ENCODE measurements at regions not wholly inside any gene's neighbourhood (a gene's known extent, or its start where the extent isn't known, plus 50 kb on each side); places are given as distances from the start of the nearest gene placed in this dataset.

DNA sequence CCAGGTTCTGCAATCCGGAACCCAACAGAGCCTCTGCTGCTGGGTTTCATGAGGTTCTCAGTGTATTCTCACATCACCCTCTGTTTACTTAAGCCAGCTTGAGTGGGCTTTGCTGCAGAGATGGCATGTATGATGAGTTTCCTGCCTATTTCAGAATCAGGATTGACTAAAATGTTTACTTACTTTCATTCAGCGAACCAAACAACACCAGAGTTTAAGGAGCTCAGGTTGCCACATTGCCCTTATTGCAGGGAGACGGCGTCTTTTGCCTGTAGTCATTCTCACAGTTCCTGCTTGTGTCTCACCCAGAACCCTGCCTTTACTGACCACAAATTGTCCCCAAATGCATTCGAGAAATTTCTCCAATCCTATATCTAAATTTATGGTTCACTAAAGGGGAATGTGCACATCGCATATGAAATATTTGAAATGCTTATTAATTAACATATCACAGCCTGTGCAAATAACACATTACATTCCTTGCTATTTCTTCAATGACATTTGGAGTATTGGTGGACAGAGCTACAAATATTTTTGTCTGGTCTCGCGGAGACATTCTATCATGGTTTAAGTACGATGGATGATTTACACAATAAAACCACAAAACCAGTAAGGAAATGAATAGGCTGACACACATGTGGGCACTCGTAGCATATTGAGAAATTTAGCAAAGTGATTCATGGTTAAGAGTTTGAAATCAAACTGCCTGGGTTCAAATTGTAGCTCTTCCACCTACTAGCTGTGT is 377.2 kb upstream of the CFAP20DC start:
- no peak overlapping the region for H3K9ac ChIP-seq (ENCODE audit: low read depth, low read length)
- H3K9me3 ChIP-seq (ENCODE audit: control insufficient read depth, insufficient read depth, low read length), result no peaks in the 10 kb centered on the region
- H3K4me1 ChIP-seq (ENCODE audit: control insufficient read depth, insufficient read depth, low read length), result no peaks in the 10 kb centered on the region
- H3K27ac ChIP-seq (ENCODE audit: low read depth, low read length), result no peak overlapping the region
- H3K4me3 ChIP-seq (ENCODE audit: low read depth, low read length), result no peak overlapping the region
- no peaks in the 10 kb centered on the region for H3K36me3 ChIP-seq (ENCODE audit: control insufficient read depth, insufficient read depth, low read length)
- no peaks in the 10 kb centered on the region for H3K27me3 ChIP-seq (ENCODE audit: control insufficient read depth, insufficient read depth, low read length)

DNA sequence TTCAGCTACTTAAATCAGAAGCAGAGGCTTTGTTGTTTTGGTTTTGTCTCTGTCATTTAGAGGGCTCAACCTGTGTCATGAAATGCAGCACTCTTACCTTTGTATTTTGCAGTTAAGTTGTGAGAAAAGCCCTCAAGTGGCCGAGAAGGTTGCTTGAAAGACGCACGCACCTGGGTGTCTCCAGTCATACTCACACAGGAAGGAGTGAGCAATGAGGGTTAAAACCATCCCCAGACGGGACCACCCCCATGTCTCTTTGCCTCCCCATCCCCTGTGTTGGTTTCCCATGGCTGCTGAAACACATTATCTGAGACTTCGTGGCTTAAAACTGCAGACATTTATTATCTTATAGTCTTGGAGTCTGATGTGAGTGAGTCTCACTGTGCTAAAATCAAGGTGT is 376.1 kb upstream of the CFAP20DC start:
- H3K9ac ChIP-seq (ENCODE audit: low read depth, low read length), result no peak overlapping the region
- no peaks in the 10 kb centered on the region for H3K4me1 ChIP-seq (ENCODE audit: control insufficient read depth, insufficient read depth, low read length)
- no peaks in the 10 kb centered on the region for H3K27me3 ChIP-seq (ENCODE audit: control insufficient read depth, insufficient read depth, low read length)
- H3K36me3 ChIP-seq (ENCODE audit: control insufficient read depth, insufficient read depth, low read length), result no peaks in the 10 kb centered on the region
- no peak overlapping the region for H3K4me3 ChIP-seq (ENCODE audit: low read depth, low read length)
- no peaks in the 10 kb centered on the region for H3K9me3 ChIP-seq (ENCODE audit: control insufficient read depth, insufficient read depth, low read length)
- H3K27ac ChIP-seq (ENCODE audit: low read depth, low read length), result no peak overlapping the region

- H3K9ac ChIP-seq (ENCODE audit: low read depth, low read length), result no peak overlapping the region
Measured at GRCh38 chr3:59425371-59425770, 375.5 kb upstream of the CFAP20DC start.

DNA sequence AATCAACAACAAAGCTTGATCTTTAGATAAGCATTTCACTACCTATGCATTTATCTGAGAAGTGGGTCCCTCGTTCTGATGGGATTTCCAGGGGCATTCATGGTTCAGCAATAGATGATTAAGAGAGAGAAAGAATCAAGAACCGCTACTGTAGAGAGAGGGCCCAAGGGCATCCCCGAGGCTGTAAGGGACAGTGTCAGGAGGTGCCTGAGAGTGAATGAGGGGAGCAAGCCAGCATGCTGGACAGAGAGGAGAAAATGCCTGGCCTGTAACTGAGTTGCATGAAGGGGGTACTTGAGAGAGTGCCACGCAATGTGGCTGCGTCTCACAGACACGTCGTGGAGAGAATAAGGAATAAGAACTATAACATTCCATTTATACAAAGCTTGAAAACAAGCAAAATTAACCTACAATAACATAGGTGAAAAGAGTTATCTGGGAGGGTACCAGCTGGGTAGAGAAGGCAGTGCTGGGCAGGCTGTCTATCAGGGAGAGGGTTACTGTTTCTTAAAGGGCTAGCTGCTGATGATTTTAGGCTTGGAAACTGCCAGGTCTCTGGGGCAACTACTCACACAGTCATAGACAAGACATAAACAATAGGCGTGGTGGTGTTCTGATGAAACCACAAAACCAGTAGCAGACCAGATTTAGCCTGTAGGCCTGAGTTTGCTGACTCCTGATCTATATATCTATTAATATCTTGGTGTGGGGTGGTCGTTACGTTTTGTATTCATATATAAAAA is 374.6 kb upstream of the CFAP20DC start:
- Histone ChIP-seq H3K27me3 (ENCODE audit: control insufficient read depth, insufficient read depth, low read length) (no peaks in the 10 kb centered on the region), H3K4me1 (ENCODE audit: control insufficient read depth, insufficient read depth, low read length) (no peaks in the 10 kb centered on the region), H3K9ac (ENCODE audit: low read depth, low read length) (no peak overlapping the region), H3K4me3 (ENCODE audit: low read depth, low read length) (no peak overlapping the region), H3K27ac (ENCODE audit: low read depth, low read length) (no peak overlapping the region), H3K9me3 (ENCODE audit: control insufficient read depth, insufficient read depth, low read length) (no peaks in the 10 kb centered on the region), H3K36me3 (ENCODE audit: control insufficient read depth, insufficient read depth, low read length) (no peaks in the 10 kb centered on the region)

More at GRCh38 chr3:59425371-59425770, 375.5 kb upstream of the CFAP20DC start:
- no peaks in the 10 kb centered on the region for H3K9me3 ChIP-seq (ENCODE audit: control insufficient read depth, insufficient read depth, low read length)
- no peak overlapping the region for H3K27ac ChIP-seq (ENCODE audit: low read depth, low read length)
- H3K36me3 ChIP-seq (ENCODE audit: control insufficient read depth, insufficient read depth, low read length), result no peaks in the 10 kb centered on the region
- H3K27me3 ChIP-seq (ENCODE audit: control insufficient read depth, insufficient read depth, low read length), result no peaks in the 10 kb centered on the region
- H3K4me3 ChIP-seq (ENCODE audit: low read depth, low read length), result no peak overlapping the region
- no peaks in the 10 kb centered on the region for H3K4me1 ChIP-seq (ENCODE audit: control insufficient read depth, insufficient read depth, low read length)

DNA sequence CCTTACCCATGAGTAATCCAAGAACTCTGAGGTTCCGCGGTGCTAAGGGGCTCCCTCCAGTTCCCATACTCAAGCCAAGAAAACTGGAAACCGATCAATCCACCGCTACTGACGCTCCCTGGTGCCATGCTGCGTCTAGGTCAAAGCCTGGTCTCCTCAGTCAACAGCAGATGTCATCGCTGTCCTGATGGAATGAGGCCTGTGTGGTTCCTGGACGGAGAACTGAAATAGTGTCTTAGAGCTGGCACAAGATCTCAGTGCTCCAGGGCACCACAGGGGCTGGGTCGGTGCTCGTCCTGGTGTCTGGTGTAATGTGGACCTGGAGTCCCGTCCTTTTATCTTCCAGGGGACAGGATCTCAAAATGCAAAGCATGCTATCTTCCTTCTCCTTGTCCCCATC is 373.9 kb upstream of the CFAP20DC start:
- Histone ChIP-seq H3K4me1 (ENCODE audit: control insufficient read depth, insufficient read depth, low read length) (no peaks in the 10 kb centered on the region), H3K9ac (ENCODE audit: low read depth, low read length) (no peak overlapping the region), H3K27me3 (ENCODE audit: control insufficient read depth, insufficient read depth, low read length) (no peaks in the 10 kb centered on the region), H3K4me3 (ENCODE audit: low read depth, low read length) (no peak overlapping the region), H3K36me3 (ENCODE audit: control insufficient read depth, insufficient read depth, low read length) (no peaks in the 10 kb centered on the region), H3K27ac (ENCODE audit: low read depth, low read length) (no peak overlapping the region), H3K9me3 (ENCODE audit: control insufficient read depth, insufficient read depth, low read length) (no peaks in the 10 kb centered on the region)

- H3K27me3 ChIP-seq (ENCODE audit: control insufficient read depth, insufficient read depth, low read length), result no peaks in the 10 kb centered on the region
Measured at GRCh38 chr3:59422312-59422711, 372.5 kb upstream of the CFAP20DC start.

GRCh38 chr3:59418836-59419235 is 369.0 kb upstream of the CFAP20DC start:
- H3K27me3 ChIP-seq (ENCODE audit: control insufficient read depth, insufficient read depth, low read length), result no peaks in the 10 kb centered on the region
- H3K36me3 ChIP-seq (ENCODE audit: control insufficient read depth, insufficient read depth, low read length), result no peaks in the 10 kb centered on the region
- H3K4me3 ChIP-seq (ENCODE audit: low read depth, low read length), result no peak overlapping the region
- no peaks in the 10 kb centered on the region for H3K9me3 ChIP-seq (ENCODE audit: control insufficient read depth, insufficient read depth, low read length)
- no peak overlapping the region for H3K9ac ChIP-seq (ENCODE audit: low read depth, low read length)
- H3K27ac ChIP-seq (ENCODE audit: low read depth, low read length), result no peak overlapping the region
- no peaks in the 10 kb centered on the region for H3K4me1 ChIP-seq (ENCODE audit: control insufficient read depth, insufficient read depth, low read length)

More at GRCh38 chr3:59422312-59422711, 372.5 kb upstream of the CFAP20DC start:
- Histone ChIP-seq H3K27ac (ENCODE audit: low read depth, low read length) (no peak overlapping the region), H3K4me1 (ENCODE audit: control insufficient read depth, insufficient read depth, low read length) (no peaks in the 10 kb centered on the region), H3K9me3 (ENCODE audit: control insufficient read depth, insufficient read depth, low read length) (no peaks in the 10 kb centered on the region), H3K4me3 (ENCODE audit: low read depth, low read length) (no peak overlapping the region), H3K9ac (ENCODE audit: low read depth, low read length) (no peak overlapping the region), H3K36me3 (ENCODE audit: control insufficient read depth, insufficient read depth, low read length) (no peaks in the 10 kb centered on the region)

GRCh38 chr3:59412516-59412915 is 362.7 kb upstream of the CFAP20DC start:
- Histone ChIP-seq H3K4me1 (ENCODE audit: control insufficient read depth, insufficient read depth, low read length) (no peaks in the 10 kb centered on the region), H3K4me3 (ENCODE audit: low read depth, low read length) (no peak overlapping the region), H3K36me3 (ENCODE audit: control insufficient read depth, insufficient read depth, low read length) (no peaks in the 10 kb centered on the region), H3K27ac (ENCODE audit: low read depth, low read length) (no peak overlapping the region), H3K9me3 (ENCODE audit: control insufficient read depth, insufficient read depth, low read length) (no peaks in the 10 kb centered on the region), H3K27me3 (ENCODE audit: control insufficient read depth, insufficient read depth, low read length) (no peaks in the 10 kb centered on the region), H3K9ac (ENCODE audit: low read depth, low read length) (no peak overlapping the region)

DNA sequence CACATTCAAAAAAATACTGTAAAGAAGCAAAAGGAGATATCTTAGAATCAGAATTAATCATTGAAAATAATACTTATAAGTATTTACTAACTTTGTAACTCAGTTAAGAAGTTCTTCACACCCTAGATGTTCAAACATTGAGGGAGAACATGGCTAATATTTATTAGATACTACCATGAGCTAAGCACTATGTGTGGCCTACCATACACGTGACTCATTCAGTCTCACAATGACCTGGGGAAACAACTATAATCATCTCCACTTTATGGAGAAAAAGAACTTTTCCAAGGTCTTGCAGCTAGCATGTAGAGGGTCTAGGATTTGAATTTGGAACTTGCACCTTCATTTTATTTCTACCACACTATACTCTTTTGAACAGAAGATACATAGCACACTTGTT is 361.9 kb upstream of the CFAP20DC start:
- no peaks in the 10 kb centered on the region for H3K36me3 ChIP-seq (ENCODE audit: control insufficient read depth, insufficient read depth, low read length)
- no peak overlapping the region for H3K27ac ChIP-seq (ENCODE audit: low read depth, low read length)
- no peaks in the 10 kb centered on the region for H3K9me3 ChIP-seq (ENCODE audit: control insufficient read depth, insufficient read depth, low read length)
- no peaks in the 10 kb centered on the region for H3K4me1 ChIP-seq (ENCODE audit: control insufficient read depth, insufficient read depth, low read length)
- no peak overlapping the region for H3K4me3 ChIP-seq (ENCODE audit: low read depth, low read length)
- H3K9ac ChIP-seq (ENCODE audit: low read depth, low read length), result no peak overlapping the region
- no peaks in the 10 kb centered on the region for H3K27me3 ChIP-seq (ENCODE audit: control insufficient read depth, insufficient read depth, low read length)

- Histone ChIP-seq H3K36me3 (ENCODE audit: control insufficient read depth, insufficient read depth, low read length) (no peaks in the 10 kb centered on the region), H3K27me3 (ENCODE audit: control insufficient read depth, insufficient read depth, low read length) (no peaks in the 10 kb centered on the region), H3K4me3 (ENCODE audit: low read depth, low read length) (no peak overlapping the region), H3K4me1 (ENCODE audit: control insufficient read depth, insufficient read depth, low read length) (no peaks in the 10 kb centered on the region), H3K9ac (ENCODE audit: low read depth, low read length) (no peak overlapping the region), H3K9me3 (ENCODE audit: control insufficient read depth, insufficient read depth, low read length) (no peaks in the 10 kb centered on the region), H3K27ac (ENCODE audit: low read depth, low read length) (no peak overlapping the region)
Measured at GRCh38 chr3:59411186-59411585, 361.4 kb upstream of the CFAP20DC start.

DNA sequence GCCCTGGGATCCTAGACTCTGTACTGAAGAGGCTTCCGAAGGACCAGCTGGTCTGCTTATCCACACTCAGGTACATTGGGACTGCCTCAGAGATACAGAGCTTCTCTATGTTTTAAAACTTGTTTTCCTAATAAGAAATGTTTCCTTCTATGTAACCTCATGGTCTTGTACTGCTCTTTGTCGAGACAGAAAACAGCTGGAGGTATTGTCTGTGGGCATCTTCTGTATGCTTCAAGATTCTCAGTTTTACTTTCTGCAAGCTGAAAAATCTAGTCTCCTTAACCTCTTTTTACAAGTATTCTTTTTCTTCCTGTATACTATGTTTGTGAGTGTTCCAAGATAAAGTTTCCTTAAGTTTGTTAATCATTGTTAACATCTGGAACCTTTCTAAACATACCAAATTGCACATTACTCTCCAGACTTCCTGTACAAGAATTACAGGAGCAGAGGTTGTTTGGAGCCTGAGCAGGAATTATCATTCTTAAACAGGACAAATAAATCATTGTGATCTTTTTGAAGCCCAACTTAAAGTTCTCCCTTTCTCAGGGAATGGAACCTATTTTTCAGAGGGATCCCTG is 358.3 kb upstream of the CFAP20DC start:
- Histone ChIP-seq H3K27ac (ENCODE audit: low read depth, low read length) (no peak overlapping the region), H3K9ac (ENCODE audit: low read depth, low read length) (no peak overlapping the region), H3K4me3 (ENCODE audit: low read depth, low read length) (no peak overlapping the region), H3K36me3 (ENCODE audit: control insufficient read depth, insufficient read depth, low read length) (no peaks in the 10 kb centered on the region), H3K27me3 (ENCODE audit: control insufficient read depth, insufficient read depth, low read length) (no peaks in the 10 kb centered on the region), H3K4me1 (ENCODE audit: control insufficient read depth, insufficient read depth, low read length) (peaks cover 9% of the 10 kb centered on the region; the same call in 1 of the 2 replicates), H3K9me3 (ENCODE audit: control insufficient read depth, insufficient read depth, low read length) (no peaks in the 10 kb centered on the region)

All from HUES48 (cell line).